Nephron (organoid): ENCODE measurements at regions not wholly inside any gene's neighbourhood (a gene's known extent, or its start where the extent isn't known, plus 50 kb on each side); places are given as distances from the start of the nearest gene placed in this dataset.
A peak's percentile ranks its signal among the peaks of the same experiment; 100 is the strongest.

Experiments used
- H3K27ac Mint-ChIP-seq, 3 experiments: 2 replicates each; pipeline ENCODE4 v1.8.0; 2020; ENCODE audit warnings: mixed read lengths in 3 of 3, mild to moderate bottlenecking in 2 of 3, moderate library complexity in 1 of 3
- H3K27me3 Mint-ChIP-seq: 2 replicates; pipeline ENCODE4 v1.8.0; 2021; ENCODE audit warnings: low read depth, mild to moderate bottlenecking, moderate library complexity, mixed read lengths
- H3K36me3 Mint-ChIP-seq: 2 replicates; pipeline ENCODE4 v1.8.0; 2020; ENCODE audit warnings: low read depth, mixed read lengths
- H3K4me1 Mint-ChIP-seq: 2 replicates; pipeline ENCODE4 v1.8.0; 2020; ENCODE audit warnings: mixed read lengths
- H3K4me3 Mint-ChIP-seq, 3 experiments: 2 replicates each; pipeline ENCODE4 v1.8.0; 2020; ENCODE audit warnings: mild to moderate bottlenecking in 3 of 3, mixed read lengths in 3 of 3, moderate library complexity in 2 of 3
- H3K9me3 Mint-ChIP-seq: 2 replicates; pipeline ENCODE4 v1.8.0; 2020; ENCODE audit warnings: mixed read lengths
- CTCF ChIP-seq, 3 experiments: fragments of 200-600 bp; sonication (generic); IDR thresholded peaks; one replicate each; pipeline ENCODE4 v1.5.0; 2021; ENCODE audit warnings: antibody characterized with exemption in 3 of 3; ENCODE audit not compliant: unreplicated experiment in 3 of 3

- Mint-ChIP-seq H3K27me3 (no peaks in the 10 kb centered on the region), H3K36me3 (no peaks in the 10 kb centered on the region), H3K4me3 (no peak overlapping the region), H3K9me3 (peaks cover 8% of the 10 kb centered on the region), H3K4me1 (peaks cover 5% of the 10 kb centered on the region), H3K27ac (no peak overlapping the region)
- TF ChIP-seq CTCF (IDR thresholded peaks at IDR 0.05; ENCODE audit: unreplicated experiment in 3 of 3), result no peak
These were observed 191.9 kb downstream of the MOXD1 start for GRCh38 chr6:132209351-132209750.

GRCh38 chr6:132207991-132208390, 193.3 kb downstream of the MOXD1 start:
- H3K36me3 Mint-ChIP-seq, result no peaks in the 10 kb centered on the region
- peaks cover 7% of the 10 kb centered on the region for H3K4me1 Mint-ChIP-seq
- TF ChIP-seq CTCF (IDR thresholded peaks at IDR 0.05; ENCODE audit: unreplicated experiment in 3 of 3), result no peak
- H3K27ac Mint-ChIP-seq, result no peak overlapping the region
- no peak overlapping the region for H3K4me3 Mint-ChIP-seq
- no peaks in the 10 kb centered on the region for H3K27me3 Mint-ChIP-seq
- peaks cover 8% of the 10 kb centered on the region for H3K9me3 Mint-ChIP-seq

- Mint-ChIP-seq H3K27ac (no peak overlapping the region), H3K4me3 (no peak overlapping the region), H3K9me3 (peaks cover 8% of the 10 kb centered on the region), H3K4me1 (peaks cover 9% of the 10 kb centered on the region), H3K36me3 (no peaks in the 10 kb centered on the region), H3K27me3 (no peaks in the 10 kb centered on the region)
- no peak for TF ChIP-seq CTCF (IDR thresholded peaks at IDR 0.05; ENCODE audit: unreplicated experiment in 3 of 3)
These were observed 195.3 kb downstream of the MOXD1 start for GRCh38 chr6:132205946-132206345.

- Mint-ChIP-seq H3K9me3 (peaks cover 8% of the 10 kb centered on the region), H3K36me3 (no peaks in the 10 kb centered on the region), H3K27ac (no peak overlapping the region), H3K4me3 (no peak overlapping the region), H3K27me3 (no peaks in the 10 kb centered on the region), H3K4me1 (peaks cover 13% of the 10 kb centered on the region)
- TF ChIP-seq CTCF (IDR thresholded peaks at IDR 0.05; ENCODE audit: unreplicated experiment in 3 of 3), result no peak
These were observed 196.7 kb downstream of the MOXD1 start for GRCh38 chr6:132204591-132204990.

GRCh38 chr6:132202574-132202973, 198.7 kb downstream of the MOXD1 start:
- peak overlapping the region; percentile 17 to 66 (median 46) for H3K27ac Mint-ChIP-seq
- no peak for TF ChIP-seq CTCF (IDR thresholded peaks at IDR 0.05; ENCODE audit: unreplicated experiment in 3 of 3)

GRCh38 chr6:132199343-132199742, 201.9 kb downstream of the MOXD1 start:
- Mint-ChIP-seq H3K4me3 (no peak overlapping the region), H3K36me3 (no peaks in the 10 kb centered on the region), H3K9me3 (peaks cover 8% of the 10 kb centered on the region), H3K27ac (peak overlapping the region in 1 of 3 experiments; percentile 67), H3K27me3 (no peaks in the 10 kb centered on the region), H3K4me1 (peaks cover 17% of the 10 kb centered on the region)
- no peak for TF ChIP-seq CTCF (IDR thresholded peaks at IDR 0.05; ENCODE audit: unreplicated experiment in 3 of 3)

More at GRCh38 chr6:132202574-132202973, 198.7 kb downstream of the MOXD1 start:
- H3K4me3 Mint-ChIP-seq, result no peak overlapping the region
- H3K36me3 Mint-ChIP-seq, result no peaks in the 10 kb centered on the region
- H3K9me3 Mint-ChIP-seq, result peaks cover 8% of the 10 kb centered on the region
- peaks cover 17% of the 10 kb centered on the region for H3K4me1 Mint-ChIP-seq
- no peaks in the 10 kb centered on the region for H3K27me3 Mint-ChIP-seq
